HG02973 (cell line): ENCODE measurements at regions not wholly inside any gene's neighbourhood (a gene's known extent, or its start where the extent isn't known, plus 50 kb on each side); places are given as distances from the start of the nearest gene placed in this dataset.

Experiments
- ATAC-seq: cut with Tn5 transposase; IDR thresholded peaks from one replicate; pipeline ENCODE4 v1.9.1; 2021; ENCODE audit warnings: moderate library complexity; ENCODE audit not compliant: unreplicated experiment

DNA sequence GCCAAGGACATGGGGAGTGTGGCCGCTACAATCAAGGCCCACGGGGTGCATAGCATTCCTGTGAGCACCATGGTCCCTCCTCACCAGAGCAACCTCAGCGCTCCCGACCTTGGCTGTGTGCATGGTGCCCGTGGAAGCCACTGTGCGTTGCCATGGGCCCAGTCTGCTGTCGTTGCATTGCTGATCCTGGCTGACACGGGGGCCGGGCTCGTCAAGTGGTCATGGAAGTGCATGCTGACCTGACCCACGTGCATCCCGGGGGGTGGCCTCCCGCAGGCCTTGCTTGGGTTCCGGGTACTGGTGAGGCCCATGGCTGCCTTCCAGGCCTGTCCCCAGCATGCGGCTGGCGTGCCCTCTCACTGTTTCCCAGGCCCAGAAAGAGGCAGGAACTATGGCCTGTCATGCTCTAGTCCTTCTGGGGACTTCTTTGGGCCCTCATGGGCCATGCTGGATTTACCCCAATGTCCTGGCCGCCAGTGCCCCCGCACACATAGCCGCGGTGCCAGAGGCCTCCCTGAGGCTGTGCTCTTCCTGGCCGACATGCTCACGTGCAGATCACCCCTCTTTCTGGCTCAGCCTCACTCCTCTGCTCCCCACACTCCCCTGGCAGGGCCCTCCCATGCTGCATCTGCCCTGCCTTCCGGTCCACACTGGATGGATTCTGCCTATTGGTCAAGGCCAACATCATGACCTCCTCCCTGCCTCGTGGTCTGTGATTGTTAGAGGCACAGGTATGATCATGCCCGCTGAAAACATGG, 1258.0 kb downstream of the BRD1 start:
- ATAC-seq = no peak

GRCh38 chr22:48568736-48569330, 1258.8 kb downstream of the BRD1 start:
- ATAC-seq = no peak

DNA sequence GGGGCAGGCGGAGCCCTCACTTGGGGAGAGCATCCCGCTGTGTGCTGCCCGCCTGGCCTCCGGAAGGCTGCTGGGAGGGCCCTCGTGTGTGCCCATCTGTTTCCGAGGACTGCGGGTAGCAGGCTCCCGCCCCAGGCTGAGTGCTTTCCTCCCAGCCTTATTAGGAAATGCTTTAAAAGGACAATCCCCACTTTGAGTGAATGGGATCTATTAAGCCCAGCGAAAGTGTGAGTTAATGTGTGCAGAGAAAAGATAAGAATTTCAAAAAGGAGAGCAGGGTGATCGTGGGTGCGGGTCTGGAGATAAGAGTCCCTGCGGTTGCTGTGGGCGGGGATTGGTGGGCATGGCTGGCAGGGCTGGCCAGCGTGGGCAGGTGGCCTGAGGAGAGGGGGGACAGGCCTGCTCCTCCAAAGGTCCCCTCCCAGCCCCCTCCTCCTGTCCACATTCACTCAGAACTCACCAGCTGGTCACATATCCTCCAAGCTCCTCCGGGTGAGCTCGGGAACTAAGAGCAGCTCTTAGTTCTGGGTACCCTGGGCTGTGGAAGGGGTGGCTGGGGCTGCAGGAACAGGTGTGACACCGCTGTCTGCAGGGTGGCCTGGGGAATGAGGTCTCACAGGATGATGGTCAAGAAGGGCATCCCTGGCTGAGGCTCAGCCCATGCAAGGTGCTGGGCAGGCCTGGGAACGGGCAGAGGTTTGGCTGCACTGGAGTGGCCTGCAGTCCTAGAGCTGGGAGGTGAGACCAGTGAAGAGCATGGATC, 1260.3 kb downstream of the BRD1 start:
- ATAC-seq = no peak

DNA sequence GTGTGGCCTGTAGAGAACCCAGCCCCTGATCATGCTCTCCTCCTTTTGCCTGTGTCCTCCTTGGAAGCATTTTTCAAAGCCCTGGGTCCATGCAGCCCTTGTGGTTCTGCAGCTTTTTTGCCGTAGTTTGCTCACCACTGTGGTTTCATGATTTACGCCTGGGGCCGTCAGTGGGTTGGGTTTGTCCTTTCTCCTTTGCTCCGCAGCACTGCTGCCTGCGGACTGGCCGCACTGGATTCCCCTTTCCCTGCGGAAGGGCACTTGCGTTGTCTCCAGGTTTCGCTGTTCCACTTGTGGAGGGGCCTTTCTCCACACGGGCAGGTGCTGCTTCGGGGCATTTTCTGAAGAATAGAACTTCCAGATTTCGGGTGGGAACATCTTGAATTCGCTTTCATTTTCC, 1260.9 kb downstream of the BRD1 start:
- no peak for ATAC-seq

- ATAC-seq = no peak
These were observed 1261.7 kb downstream of the BRD1 start for GRCh38 chr22:48565901-48566501.

- ATAC-seq = no peak
These were observed 1262.7 kb downstream of the BRD1 start for GRCh38 chr22:48564995-48565394.

GRCh38 chr22:48563966-48564330, 1263.7 kb downstream of the BRD1 start:
- no peak for ATAC-seq

DNA sequence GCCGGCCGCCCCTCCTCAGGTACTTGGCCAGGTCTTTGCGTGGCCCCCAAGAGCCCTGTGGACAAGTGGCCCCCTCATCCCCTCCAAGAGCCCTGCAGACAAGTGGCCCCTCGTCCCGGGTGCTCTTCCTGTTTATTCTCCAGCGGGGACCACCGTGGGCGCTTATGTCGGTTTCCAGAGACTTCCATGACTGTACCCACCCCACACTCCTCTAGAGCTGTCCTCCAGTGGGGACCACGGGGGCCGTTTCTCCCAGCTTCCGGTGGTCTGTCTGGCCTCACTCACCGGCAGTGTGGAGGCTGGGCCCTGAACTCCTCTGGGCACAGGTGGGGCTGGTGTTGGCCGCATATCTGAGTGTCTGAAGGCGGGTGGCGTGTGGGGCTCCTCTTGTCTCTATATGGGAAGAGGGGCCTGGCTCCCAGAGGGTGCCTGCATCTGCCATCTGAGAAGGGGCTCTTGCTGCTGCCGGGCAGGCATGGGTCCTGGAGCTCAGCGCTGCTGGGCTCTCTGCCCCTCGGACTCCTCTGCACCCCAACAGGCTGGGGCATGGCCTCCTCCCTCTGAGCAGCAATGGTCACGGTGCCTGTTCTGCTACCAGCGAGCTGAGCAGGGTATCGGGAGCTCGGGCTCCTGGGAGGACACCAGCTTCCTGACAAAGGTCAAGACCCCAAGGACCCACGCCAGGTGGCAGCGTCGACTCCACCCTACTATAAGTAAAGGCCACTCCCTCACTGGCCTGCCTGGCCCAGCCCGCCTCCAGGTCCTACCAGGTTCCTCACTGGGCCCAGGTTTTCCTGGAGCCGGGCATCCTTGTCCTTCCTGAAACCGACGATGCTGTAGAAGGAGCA, 1264.3 kb downstream of the BRD1 start:
- ATAC-seq = no peak

DNA sequence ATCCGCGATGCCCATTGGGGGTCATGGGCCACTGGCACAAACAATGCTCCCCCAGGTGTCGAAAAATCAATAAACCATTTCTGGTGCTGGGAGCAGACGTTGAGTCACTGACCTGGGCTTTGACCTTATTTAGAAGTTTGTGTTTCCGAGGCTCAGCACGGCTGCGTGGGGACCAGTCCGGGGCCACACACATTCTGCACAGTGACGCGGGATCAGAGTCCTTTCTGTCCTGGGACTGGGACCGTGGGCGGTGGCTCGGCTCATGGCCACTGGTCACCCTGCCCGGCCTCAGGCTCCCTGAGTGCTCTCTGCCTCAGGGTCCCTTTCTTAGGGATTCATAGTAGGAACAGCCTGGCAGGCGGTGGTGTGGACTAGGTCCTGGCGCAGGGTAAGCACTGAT, 1266.0 kb downstream of the BRD1 start:
- no peak for ATAC-seq

DNA sequence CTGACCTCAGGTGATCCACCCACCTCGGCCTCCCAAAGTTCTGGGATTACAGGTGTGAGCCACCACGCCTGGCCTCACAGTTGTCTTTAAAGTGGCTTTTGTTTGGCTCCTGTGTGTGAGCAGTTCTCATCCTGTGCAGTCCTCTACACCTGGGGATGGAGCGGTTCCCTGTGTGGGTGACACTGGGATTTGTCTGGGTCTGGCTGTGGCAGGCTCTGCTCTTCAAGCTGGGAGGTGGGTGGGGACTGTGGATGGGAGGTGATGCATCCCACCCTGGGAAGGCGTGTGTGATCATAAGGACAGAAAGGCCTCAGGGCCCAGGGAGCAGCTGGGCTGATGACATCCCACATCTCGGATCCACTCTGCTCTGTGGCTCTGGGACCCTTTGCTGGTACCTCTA, 1266.8 kb downstream of the BRD1 start:
- ATAC-seq = no peak

GRCh38 chr22:48560389-48560751, 1267.3 kb downstream of the BRD1 start:
- ATAC-seq = no peak

DNA sequence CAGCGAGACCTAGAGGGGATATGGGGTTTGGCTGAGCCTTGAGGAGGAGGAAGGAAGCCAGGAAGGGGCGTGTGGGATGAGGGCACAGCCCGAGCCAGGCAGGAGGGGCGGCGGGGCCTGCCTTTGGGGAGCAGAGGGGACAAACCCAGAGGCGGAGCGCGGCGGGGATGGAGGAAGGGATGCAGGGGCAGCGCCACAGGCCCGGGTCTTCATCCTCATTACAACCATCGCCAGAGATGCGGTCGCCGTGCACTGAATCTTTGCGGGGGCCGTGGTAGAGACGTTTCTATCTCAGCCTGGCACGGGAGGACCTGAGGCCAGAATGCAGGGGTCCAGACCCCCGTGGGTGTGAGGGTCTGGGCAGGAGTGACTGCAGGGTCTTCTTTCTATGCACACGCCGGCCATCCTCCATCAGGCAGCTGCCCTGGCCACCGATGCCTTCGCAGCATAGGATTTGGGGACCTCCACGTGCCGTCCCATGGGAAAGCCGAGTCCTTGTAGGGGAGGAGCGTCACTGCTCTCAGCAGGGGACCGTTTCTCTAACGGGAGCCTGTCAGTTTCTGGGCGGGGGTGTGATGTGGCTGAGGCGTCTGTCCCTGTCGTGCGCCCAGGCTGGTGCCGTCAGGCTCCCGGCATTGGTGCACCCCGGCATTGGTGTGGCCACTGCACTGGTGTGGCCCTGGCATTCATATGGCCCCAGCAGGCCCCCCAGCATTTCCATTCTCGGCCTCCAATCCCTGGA, 1267.9 kb downstream of the BRD1 start:
- no peak for ATAC-seq

DNA sequence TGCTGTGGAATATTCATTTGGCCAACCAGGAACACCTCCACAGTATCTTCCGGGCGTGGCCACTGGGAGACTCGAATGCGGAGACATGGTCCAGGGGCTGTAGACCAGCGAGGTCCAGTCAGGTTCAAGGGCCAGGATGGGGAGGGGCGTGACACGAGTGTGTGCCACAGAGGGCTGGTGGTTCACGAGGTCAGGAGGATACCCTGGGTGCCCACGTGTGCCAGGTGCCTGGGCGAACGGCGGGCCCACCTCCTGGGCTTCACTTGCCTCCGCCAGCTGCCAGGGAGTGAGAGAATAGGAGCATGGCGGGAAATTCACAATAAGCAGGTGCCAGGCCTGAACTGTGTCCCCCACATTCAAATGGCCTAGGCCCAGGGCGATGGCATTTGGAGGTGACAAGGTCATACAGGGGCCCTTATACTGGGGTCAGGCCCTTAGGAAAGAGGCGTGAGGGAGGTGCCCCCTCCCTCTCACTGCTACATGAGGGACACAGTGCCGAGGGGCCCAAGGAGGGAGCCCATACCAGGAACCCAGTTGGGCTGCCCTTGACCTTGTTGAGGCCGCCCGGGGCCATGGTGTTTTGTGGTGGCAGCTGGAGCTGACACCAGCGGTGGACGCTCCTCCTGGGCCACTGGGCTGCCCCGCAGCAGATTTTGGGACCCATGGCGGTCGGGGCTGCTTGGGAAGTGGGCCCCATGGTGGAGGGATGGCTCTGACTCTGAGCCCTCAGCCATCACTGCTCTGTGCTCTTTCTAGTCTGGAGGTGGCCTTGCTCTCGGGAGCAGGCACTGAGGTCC, 1268.9 kb downstream of the BRD1 start:
- ATAC-seq = no peak

DNA sequence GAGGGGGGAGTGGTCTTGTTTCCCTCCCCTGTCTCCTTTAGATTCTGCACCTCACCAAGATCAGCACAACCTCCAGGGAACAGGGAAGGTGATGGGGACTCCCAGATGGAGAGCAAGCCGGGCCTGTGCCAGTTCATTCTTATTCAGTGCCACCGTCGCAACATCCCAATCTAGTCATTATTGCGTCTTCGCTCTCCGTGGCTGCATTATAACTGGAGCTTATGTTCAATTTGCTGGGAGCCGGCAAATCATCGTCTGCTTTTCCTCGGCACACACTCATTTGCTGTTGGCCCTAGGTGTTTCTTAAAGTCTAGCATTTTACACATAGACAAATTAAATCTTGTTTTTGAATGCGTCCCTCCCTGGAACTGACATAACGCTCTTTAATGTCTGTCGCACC, 1269.7 kb downstream of the BRD1 start:
- ATAC-seq = no peak

GRCh38 chr22:48557473-48557872, 1270.2 kb downstream of the BRD1 start:
- ATAC-seq = no peak

DNA sequence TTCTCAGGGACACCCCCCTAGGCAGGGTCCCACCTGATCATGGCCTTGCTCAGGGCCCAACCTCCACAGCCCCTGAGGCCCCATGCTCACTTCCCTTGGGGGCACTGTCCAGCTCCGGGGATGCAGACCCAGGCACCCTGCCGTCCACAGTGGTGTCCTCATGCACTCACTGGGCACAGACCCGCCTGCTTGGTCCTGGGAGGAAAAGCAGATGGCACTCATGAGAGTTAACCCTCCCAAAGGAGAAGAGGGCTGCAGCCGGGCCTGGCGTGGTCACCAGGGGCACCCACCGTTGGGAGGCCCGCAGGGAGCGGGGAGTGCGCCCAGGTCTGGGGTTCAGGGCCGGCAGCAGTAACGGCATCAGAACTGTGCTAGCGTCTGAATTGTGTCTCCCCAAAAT, 1270.9 kb downstream of the BRD1 start:
- ATAC-seq = no peak

DNA sequence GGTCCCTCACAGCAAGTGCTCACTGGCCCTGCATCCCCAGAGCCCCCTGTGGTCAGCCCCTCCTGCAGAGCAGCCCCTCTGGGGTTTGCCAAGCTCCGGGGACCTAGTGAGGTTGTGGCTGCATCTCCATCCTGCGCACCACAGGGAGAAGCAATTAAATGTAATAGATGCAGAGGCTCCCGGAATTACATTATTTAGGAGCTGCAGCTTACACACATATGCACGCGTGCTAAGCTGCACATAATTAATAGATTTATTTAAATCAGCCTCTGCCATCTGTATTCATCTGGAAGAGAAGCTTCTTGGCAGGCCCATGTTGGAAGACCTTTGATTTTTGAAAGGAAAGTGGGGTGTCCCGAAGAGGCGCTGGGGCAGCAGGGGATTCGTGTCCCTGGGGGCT, 1271.5 kb downstream of the BRD1 start:
- no peak for ATAC-seq

- no peak for ATAC-seq
These were observed 1272.1 kb downstream of the BRD1 start for GRCh38 chr22:48555606-48556005.

DNA sequence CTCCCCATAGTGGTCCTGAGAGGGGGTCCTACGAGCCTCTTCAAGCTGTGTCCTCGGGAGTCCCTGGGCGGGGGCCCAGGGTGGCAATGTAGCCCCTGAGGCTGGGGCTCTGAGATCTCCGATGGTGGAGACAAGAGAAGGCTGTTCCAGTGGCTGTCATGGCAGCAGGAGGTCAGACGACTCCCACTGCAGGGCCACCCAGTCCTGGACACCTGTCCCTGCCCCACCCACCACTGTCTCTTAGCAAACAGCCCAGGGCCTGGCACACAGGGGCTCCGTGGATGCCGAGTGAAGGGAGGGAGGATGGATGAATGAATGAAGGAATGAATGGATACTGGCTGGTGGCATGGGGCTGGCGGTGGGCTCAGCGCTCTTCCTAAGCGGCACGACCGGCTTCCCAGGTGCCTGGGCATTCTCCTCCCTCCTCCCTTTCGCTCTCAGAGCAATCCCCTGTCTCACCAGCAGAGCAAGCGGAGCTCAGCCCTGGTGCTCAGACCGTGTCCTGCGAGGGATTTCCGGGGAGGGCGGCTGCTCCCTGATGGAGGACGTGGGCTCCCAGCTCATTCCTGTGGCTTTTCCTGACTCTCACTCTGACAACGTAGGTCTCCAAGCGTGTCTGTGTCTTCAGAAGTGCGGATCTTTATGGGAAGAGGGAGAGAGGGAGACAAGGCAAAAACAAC, 1272.6 kb downstream of the BRD1 start:
- no peak for ATAC-seq
